ENCODE measurements at regions not wholly inside any gene's neighbourhood (a gene's known extent, or its start where the extent isn't known, plus 50 kb on each side); places are given as distances from the start of the nearest gene placed in this dataset.

DNA sequence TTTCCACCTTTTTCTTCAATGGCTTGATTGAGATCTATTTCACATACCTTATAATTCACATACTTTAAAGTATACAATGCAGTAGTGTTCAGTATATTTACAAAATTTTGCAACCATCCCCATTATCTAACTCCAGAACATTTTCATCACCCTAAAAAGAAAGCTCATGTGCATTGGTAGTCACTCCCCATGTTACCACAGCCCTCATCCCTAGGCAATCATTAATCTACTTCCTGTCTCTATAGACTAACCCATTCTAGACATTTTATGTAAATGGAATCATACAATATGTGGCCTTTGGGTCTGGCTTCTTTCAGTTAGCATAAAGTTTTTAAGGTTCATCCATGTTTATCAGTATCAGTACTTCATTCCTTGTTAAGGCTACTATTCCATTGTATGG, 214.2 kb downstream of the WDR11 start:
- Histone ChIP-seq H4K20me1 (ENCODE audit: insufficient read depth, poor library complexity, severe bottlenecking) (no peaks in the 10 kb centered on the region), H2AFZ (no peak overlapping the region), H3K27me3 (no peaks in the 10 kb centered on the region), H3K36me3 (replicated peaks; ENCODE audit: insufficient read depth, low read depth) (no peaks in the 10 kb centered on the region), H3K79me2 (no peaks in the 10 kb centered on the region), H3K27ac (no peak overlapping the region), H3K9me2 (replicated peaks; ENCODE audit: insufficient read depth) (no peaks in the 10 kb centered on the region), H3K4me1 (ENCODE audit: insufficient read depth) (peaks cover 17% of the 10 kb centered on the region), H3K9me3 (ENCODE audit: low read depth) (no peaks in the 10 kb centered on the region), H3K4me2 (no peak overlapping the region), H3K4me3 (no peak overlapping the region)
- no peak for DNase-seq (ENCODE audit: low spot score)
- TF ChIP-seq EZH2 (IDR thresholded peaks at IDR 0.05; ENCODE audit: borderline replicate concordance) (no peak), EZH2phosphoT487 (IDR thresholded peaks at IDR 0.05; ENCODE audit: low read depth, severe bottlenecking, unreplicated experiment) (no peak)
- TF ChIP-seq, protein P1, sequence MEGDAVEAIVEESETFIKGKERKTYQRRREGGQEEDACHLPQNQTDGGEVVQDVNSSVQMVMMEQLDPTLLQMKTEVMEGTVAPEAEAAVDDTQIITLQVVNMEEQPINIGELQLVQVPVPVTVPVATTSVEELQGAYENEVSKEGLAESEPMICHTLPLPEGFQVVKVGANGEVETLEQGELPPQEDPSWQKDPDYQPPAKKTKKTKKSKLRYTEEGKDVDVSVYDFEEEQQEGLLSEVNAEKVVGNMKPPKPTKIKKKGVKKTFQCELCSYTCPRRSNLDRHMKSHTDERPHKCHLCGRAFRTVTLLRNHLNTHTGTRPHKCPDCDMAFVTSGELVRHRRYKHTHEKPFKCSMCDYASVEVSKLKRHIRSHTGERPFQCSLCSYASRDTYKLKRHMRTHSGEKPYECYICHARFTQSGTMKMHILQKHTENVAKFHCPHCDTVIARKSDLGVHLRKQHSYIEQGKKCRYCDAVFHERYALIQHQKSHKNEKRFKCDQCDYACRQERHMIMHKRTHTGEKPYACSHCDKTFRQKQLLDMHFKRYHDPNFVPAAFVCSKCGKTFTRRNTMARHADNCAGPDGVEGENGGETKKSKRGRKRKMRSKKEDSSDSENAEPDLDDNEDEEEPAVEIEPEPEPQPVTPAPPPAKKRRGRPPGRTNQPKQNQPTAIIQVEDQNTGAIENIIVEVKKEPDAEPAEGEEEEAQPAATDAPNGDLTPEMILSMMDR (IDR thresholded peaks at IDR 0.05; ENCODE audit: poor library complexity) = no peak

DNA sequence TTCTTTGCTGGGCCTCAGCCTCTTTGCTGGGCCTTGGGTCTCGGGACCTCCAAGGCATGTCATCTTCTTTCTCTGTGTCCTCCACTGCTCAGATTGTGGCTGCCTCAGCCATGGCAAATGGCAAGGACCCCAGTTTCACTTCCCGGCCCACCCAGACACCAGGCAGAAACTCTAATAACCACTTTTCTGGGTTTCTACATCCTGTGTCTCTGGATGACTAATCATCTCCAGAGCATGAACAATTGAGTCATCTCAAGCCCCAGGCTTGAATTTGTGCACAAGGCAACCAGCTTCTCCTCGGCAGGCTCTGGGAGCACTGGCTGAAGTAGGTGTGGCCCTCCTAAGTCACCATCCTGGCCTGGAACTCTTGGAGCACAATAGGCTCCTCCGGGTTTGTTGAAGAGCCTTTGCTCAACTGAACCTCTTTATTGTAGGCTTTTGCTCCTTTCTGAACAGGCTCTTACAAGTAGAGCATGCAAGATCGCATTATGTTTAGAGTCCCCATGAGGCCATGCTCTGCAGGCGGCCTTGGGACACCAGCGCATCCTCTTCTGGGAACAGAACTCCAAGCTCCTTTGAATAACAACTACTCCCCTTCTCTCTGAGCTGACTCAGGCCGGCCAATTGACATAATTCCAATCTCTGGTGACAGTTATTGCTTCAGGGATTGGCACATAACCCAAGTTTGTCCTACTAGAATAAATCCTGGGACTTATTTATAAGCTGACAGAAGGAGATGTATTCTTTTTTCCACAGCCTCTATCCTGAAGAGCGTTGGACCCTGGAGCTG, 218.1 kb downstream of the WDR11 start:
- WGBS (ENCODE audit: low lambda C conversion rate, missing lambda C conversion rate) = 95% methylated on average over 9 of the region's 9 CpGs

DNA sequence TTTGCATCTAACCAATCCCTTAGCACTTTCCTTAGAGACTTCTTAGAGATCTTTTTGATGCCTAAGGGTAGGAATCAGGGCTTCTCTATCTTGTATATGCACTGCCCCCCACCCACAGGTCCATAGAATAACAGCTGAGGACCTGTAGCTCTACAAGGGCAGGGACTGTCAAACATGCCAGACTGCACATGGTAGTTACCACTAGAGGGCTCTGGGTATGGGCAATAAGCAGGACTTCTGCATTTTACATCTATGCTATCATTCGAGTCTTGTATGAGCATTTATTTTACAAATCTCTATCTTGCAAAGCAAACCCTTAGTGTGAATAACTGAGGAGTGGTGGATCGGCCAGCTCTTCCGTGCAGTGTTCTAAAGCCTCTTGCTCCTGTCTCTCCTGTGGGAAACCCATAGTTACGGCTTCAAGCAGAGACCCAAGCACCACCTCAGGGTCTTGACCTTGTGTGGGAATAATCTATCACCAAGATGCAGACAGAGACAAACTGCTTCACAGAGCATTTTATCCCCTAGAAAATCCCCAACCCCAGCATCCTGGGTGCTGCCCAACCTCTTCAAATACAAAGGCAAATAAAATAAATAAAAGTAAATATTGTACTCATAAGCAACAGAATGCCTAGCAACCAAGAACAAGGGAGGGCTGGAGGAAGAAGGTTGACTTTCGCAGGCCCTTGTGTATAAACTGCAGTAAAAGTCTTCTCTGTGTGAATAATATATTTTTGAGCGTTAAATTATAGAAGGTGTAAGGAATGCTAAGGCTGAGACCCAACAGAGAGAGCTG, 219.3 kb downstream of the WDR11 start:
- Histone ChIP-seq H3K9me3 (ENCODE audit: low read depth) (no peaks in the 10 kb centered on the region), H3K27ac (peak overlapping the region; percentile 75), H4K20me1 (ENCODE audit: insufficient read depth, poor library complexity, severe bottlenecking) (no peaks in the 10 kb centered on the region), H3K9me2 (replicated peaks; ENCODE audit: insufficient read depth) (no peaks in the 10 kb centered on the region), H3K27me3 (no peaks in the 10 kb centered on the region), H2AFZ (no peak overlapping the region), H3K4me1 (ENCODE audit: insufficient read depth) (peaks cover 31% of the 10 kb centered on the region), H3K4me3 (no peak overlapping the region), H3K79me2 (no peaks in the 10 kb centered on the region), H3K4me2 (no peak overlapping the region), H3K36me3 (replicated peaks; ENCODE audit: insufficient read depth, low read depth) (no peaks in the 10 kb centered on the region)
- 68% methylated on average over 6 of the region's 6 CpGs for WGBS (ENCODE audit: low lambda C conversion rate, missing lambda C conversion rate)
- no peak for TF ChIP-seq EZH2 (IDR thresholded peaks at IDR 0.05; ENCODE audit: borderline replicate concordance)
- TF ChIP-seq EZH2phosphoT487 (IDR thresholded peaks at IDR 0.05; ENCODE audit: low read depth, severe bottlenecking, unreplicated experiment) = no peak
- TF ChIP-seq, protein P1 (IDR thresholded peaks at IDR 0.05; ENCODE audit: poor library complexity) = peak; percentile 47
- DNase-seq (ENCODE audit: low spot score) = peak; percentile 51

More for the DNA sequence above, 218.1 kb downstream of the WDR11 start:
- no peaks in the 10 kb centered on the region for H3K79me2 ChIP-seq
- no peak overlapping the region for H3K4me3 ChIP-seq
- no peak overlapping the region for H2AFZ ChIP-seq
- H3K9me3 ChIP-seq (ENCODE audit: low read depth) = no peaks in the 10 kb centered on the region
- no peak overlapping the region for H3K4me2 ChIP-seq
- H3K36me3 ChIP-seq (replicated peaks; ENCODE audit: insufficient read depth, low read depth) = no peaks in the 10 kb centered on the region
- H4K20me1 ChIP-seq (ENCODE audit: insufficient read depth, poor library complexity, severe bottlenecking) = no peaks in the 10 kb centered on the region
- H3K27ac ChIP-seq = peak overlapping the region; percentile 64
- H3K9me2 ChIP-seq (replicated peaks; ENCODE audit: insufficient read depth) = no peaks in the 10 kb centered on the region
- H3K27me3 ChIP-seq = no peaks in the 10 kb centered on the region
- no peak for DNase-seq (ENCODE audit: low spot score)
- TF ChIP-seq EZH2phosphoT487 (IDR thresholded peaks at IDR 0.05; ENCODE audit: low read depth, severe bottlenecking, unreplicated experiment) (no peak), EZH2 (IDR thresholded peaks at IDR 0.05; ENCODE audit: borderline replicate concordance) (no peak)
- TF ChIP-seq, protein P1 (IDR thresholded peaks at IDR 0.05; ENCODE audit: poor library complexity) = no peak
- H3K4me1 ChIP-seq (ENCODE audit: insufficient read depth) = peaks cover 33% of the 10 kb centered on the region
